Gastrocnemius medialis (tissue), 4 donors: ENCODE measurements at regions not wholly inside any gene's neighbourhood (a gene's known extent, or its start where the extent isn't known, plus 50 kb on each side); places are given as distances from the start of the nearest gene placed in this dataset.

ENCODE experiments used
- ATAC-seq, 2 donors: fragments of 150-250 bp; one replicate each; pipeline ENCODE4 v1.9.1; 2016
- DNase-seq, 2 donors: peaks; one replicate each; pipeline ENCODE4 v3.0.0-alpha.2; 2019
- H3K27ac ChIP-seq, 4 donors: fragments of 200-600 bp; sonication (generic); 1 replicate in 1 of 4; 2 replicates in 3 of 4; pipeline ENCODE4 v1.5.1; 2016 to 2018; ENCODE audit warnings: mild to moderate bottlenecking in 2 of 4, moderate library complexity in 1 of 4
- H3K27me3 ChIP-seq, 3 donors: fragments of 200-600 bp; sonication (generic) in 2 of 3; 1 replicate in 1 of 3; 2 replicates in 2 of 3; pipeline versions ENCODE4 v1.5.1 to v1.6.0; 2016 to 2019; ENCODE audit warnings: mild to moderate bottlenecking in 1 of 3, moderate library complexity in 1 of 3
- H3K36me3 ChIP-seq, 2 donors: fragments of 200-600 bp; sonication (generic) in 1 of 2; one replicate each; pipeline ENCODE4 v1.5.1; 2017 to 2018
- H3K4me1 ChIP-seq, 2 donors: fragments of 200-600 bp; sonication (generic) in 1 of 2; one replicate each; pipeline ENCODE4 v1.5.1; 2016 to 2017; ENCODE audit warnings: mild to moderate bottlenecking in 2 of 2
- H3K4me3 ChIP-seq, 4 donors: fragments of 200-600 bp; sonication (generic) in 3 of 4; 1 replicate in 1 of 4; 2 replicates in 3 of 4; pipeline ENCODE4 v1.5.1; 2016 to 2019; ENCODE audit warnings: mild to moderate bottlenecking in 2 of 4
- H3K9me3 ChIP-seq, 3 donors: fragments of 200-600 bp; sonication (generic) in 2 of 3; 1 replicate in 1 of 3; 2 replicates in 2 of 3; pipeline ENCODE4 v1.5.1; 2016 to 2019
- POLR2A ChIP-seq, 2 donors: fragments of 450-650 bp; IDR thresholded peaks; one replicate each; pipeline ENCODE4 v1.6.1; 2017; ENCODE audit warnings: antibody characterized with exemption in 2 of 2, mild to moderate bottlenecking in 2 of 2, moderate library complexity in 2 of 2
- in situ Hi-C, 4 donors: fragments of 200-750 bp; cut with MboI; loops; one replicate each; pipeline versions ENCODE4 v1.15.0 to v1.8.0; 2017; ENCODE audit warnings: low sequenced_read_pairs in 4 of 4
- intact Hi-C: fragments of 100-400 bp; cut with DNase I; formaldehyde crosslinking; loops from one replicate; pipeline ENCODE4 v1.15.1; 2023; ENCODE audit warnings: low total_unique reads
- TF ChIP-seq, protein P1 (sequence below), 5 experiments: fragments of 450-650 bp in 3 of 5; fragments of 200-600 bp in 2 of 5; sonication (generic) in 2 of 5; IDR thresholded peaks in 4 of 5; conservative IDR thresholded peaks in 1 of 5; 1 replicate in 4 of 5; 2 replicates in 1 of 5; pipeline ENCODE4 v1.5.1; 2016 to 2019; ENCODE audit warnings: antibody characterized with exemption in 5 of 5, mild to moderate bottlenecking in 3 of 5, moderate library complexity in 3 of 5

GRCh38 chr22:44550711-44551491 lies 52.9 kb upstream of the RTL6 start:
- TF ChIP-seq, protein P1, sequence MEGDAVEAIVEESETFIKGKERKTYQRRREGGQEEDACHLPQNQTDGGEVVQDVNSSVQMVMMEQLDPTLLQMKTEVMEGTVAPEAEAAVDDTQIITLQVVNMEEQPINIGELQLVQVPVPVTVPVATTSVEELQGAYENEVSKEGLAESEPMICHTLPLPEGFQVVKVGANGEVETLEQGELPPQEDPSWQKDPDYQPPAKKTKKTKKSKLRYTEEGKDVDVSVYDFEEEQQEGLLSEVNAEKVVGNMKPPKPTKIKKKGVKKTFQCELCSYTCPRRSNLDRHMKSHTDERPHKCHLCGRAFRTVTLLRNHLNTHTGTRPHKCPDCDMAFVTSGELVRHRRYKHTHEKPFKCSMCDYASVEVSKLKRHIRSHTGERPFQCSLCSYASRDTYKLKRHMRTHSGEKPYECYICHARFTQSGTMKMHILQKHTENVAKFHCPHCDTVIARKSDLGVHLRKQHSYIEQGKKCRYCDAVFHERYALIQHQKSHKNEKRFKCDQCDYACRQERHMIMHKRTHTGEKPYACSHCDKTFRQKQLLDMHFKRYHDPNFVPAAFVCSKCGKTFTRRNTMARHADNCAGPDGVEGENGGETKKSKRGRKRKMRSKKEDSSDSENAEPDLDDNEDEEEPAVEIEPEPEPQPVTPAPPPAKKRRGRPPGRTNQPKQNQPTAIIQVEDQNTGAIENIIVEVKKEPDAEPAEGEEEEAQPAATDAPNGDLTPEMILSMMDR (IDR thresholded peaks at IDR 0.05 in 4 of 5, conservative IDR thresholded peaks at IDR 0.05 in 1 of 5): no peak
- TF ChIP-seq POLR2A (IDR thresholded peaks at IDR 0.05): no peak
- Histone ChIP-seq H3K36me3 (no peaks in the 10 kb centered on the region), H3K9me3 (no peaks in the 10 kb centered on the region), H3K27me3 (peaks cover 0 to 14% (median 2%) of the 10 kb centered on the region in 3 donors), H3K27ac (no peak overlapping the region), H3K4me1 (peaks cover 2 to 3% of the 10 kb centered on the region in 2 donors), H3K4me3 (peak overlapping the region; percentile 30 to 51 (median 40))
- intact Hi-C loops: no loop called here
- in situ Hi-C loops: no loop called here
- ATAC-seq (no peak), DNase-seq (no peak)

GRCh38 chr22:44549701-44550100 lies 51.7 kb upstream of the RTL6 start:
- intact Hi-C loops (no loop called here), in situ Hi-C loops (no loop called here)
- Histone ChIP-seq H3K27ac (no peak overlapping the region), H3K4me1 (peaks cover 2 to 3% of the 10 kb centered on the region in 2 donors), H3K27me3 (peaks cover 0 to 6% (median 3%) of the 10 kb centered on the region in 3 donors), H3K4me3 (no peak overlapping the region), H3K9me3 (no peaks in the 10 kb centered on the region), H3K36me3 (no peaks in the 10 kb centered on the region)
- ATAC-seq: no peak
- no peak for DNase-seq
- TF ChIP-seq POLR2A (IDR thresholded peaks at IDR 0.05): no peak
- TF ChIP-seq, protein P1 (IDR thresholded peaks at IDR 0.05 in 4 of 5, conservative IDR thresholded peaks at IDR 0.05 in 1 of 5): no peak

DNA sequence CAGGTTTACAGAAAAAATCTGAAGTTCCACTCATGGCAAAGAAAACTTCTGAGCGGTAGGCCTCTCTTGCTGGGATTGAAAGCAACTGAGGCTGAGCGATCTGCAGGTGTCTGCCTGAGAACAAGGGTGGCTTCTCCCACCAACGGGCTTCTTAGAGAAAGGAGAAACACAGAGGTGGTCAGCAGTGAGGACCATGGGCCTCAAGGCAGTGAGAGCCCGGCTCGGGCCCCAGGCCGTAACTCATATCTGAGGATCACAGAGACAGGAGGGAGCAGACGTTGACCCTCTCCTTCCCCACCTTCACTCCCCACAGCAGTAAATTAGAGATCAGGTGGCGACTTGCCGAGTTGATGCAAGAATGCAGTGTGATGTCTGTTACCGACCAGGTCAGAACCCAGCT lies 50.9 kb upstream of the RTL6 start:
- Histone ChIP-seq H3K4me3 (no peak overlapping the region), H3K9me3 (no peaks in the 10 kb centered on the region), H3K27me3 (peaks cover 3 to 6% (median 5%) of the 10 kb centered on the region in 3 donors), H3K27ac (no peak overlapping the region), H3K36me3 (no peaks in the 10 kb centered on the region), H3K4me1 (peaks cover 2 to 3% of the 10 kb centered on the region in 2 donors)
- DNase-seq (no peak), ATAC-seq (no peak)
- no peak for TF ChIP-seq POLR2A (IDR thresholded peaks at IDR 0.05)
- TF ChIP-seq, protein P1 (IDR thresholded peaks at IDR 0.05 in 4 of 5, conservative IDR thresholded peaks at IDR 0.05 in 1 of 5): no peak
- intact Hi-C loops: no loop called here
- in situ Hi-C loops: no loop called here
